ENCODE measurements at regions not wholly inside any gene's neighbourhood (a gene's known extent, or its start where the extent isn't known, plus 50 kb on each side); places are given as distances from the start of the nearest gene placed in this dataset.

- DNase-seq (ENCODE audit: low spot score) = no peak
Measured at GRCh38 chr5:77844623-77845323, 68.6 kb upstream of the TBCA start.

GRCh38 chr5:77844373-77844622 lies 68.2 kb upstream of the TBCA start:
- DNase-seq (ENCODE audit: low spot score) = no peak

- no peak for DNase-seq (ENCODE audit: low spot score)
Measured at GRCh38 chr5:77843570-77844372, 67.6 kb upstream of the TBCA start.

GRCh38 chr5:77842243-77842642 lies 66.1 kb upstream of the TBCA start:
- DNase-seq (ENCODE audit: low spot score) = no peak

- no peak for DNase-seq (ENCODE audit: low spot score)
Measured at GRCh38 chr5:77841616-77842015, 65.5 kb upstream of the TBCA start.

GRCh38 chr5:77840930-77841329 lies 64.8 kb upstream of the TBCA start:
- DNase-seq (ENCODE audit: low spot score) = no peak

- no peak for DNase-seq (ENCODE audit: low spot score)
Measured at GRCh38 chr5:77839691-77840090, 63.6 kb upstream of the TBCA start.

- no peak for DNase-seq (ENCODE audit: low spot score)
Measured at GRCh38 chr5:77832938-77833337, 56.8 kb upstream of the TBCA start.

GRCh38 chr5:77832166-77832770 lies 56.1 kb upstream of the TBCA start:
- DNase-seq (ENCODE audit: low spot score) = no peak

- no peak for DNase-seq (ENCODE audit: low spot score)
Measured at GRCh38 chr5:77828445-77828844, 52.3 kb upstream of the TBCA start.

Data from COLO829 (cell line).